K562 (cell line): ENCODE measurements at regions not wholly inside any gene's neighbourhood (a gene's known extent, or its start where the extent isn't known, plus 50 kb on each side); places are given as distances from the start of the nearest gene placed in this dataset.

Source experiments
- ATAC-seq: fragments of 200-7000 bp; cut with Tn5 transposase; 3 replicates; pipeline ENCODE4 v1.9.1; 2020; ENCODE audit warnings: moderate library complexity
- BruUV-seq: library from RNA; stranded (reverse); fragments of 400-500 nt; replicated peaks from 2 replicates; lab custom pipeline; 2021; lab: Mats Ljungman, UMichigan
- CTCF ChIA-PET: fragments of 300-600 bp; formaldehyde crosslinking; extraction: SDS; loops from one replicate; lab custom pipeline; 2021; ENCODE audit warnings: low intra/inter-chr PET ratio; lab: Yijun Ruan, JAX
- POLR2A ChIA-PET: fragments of 300-600, 350-650 bp; sonication (Branson Sonifier 250); formaldehyde crosslinking; extraction: SDS; loops from one replicate; lab custom pipeline; 2021; ENCODE audit warnings: antibody characterized with exemption, inconsistent platforms; lab: Yijun Ruan, JAX
- DNase-seq, 4 experiments: peaks; one replicate each; pipeline versions ENCODE4 v3.0.0 to v3.0.0-alpha.2; 2011 to 2018; ENCODE audit warnings: low spot score in 3 of 4, mixed read lengths in 3 of 4; ENCODE audit errors: extremely low read depth in 1 of 4
- FAIRE-seq: peaks from 2 replicates; lab custom pipeline; 2011; peaks lifted over from hg19 to GRCh38; lab: Jason Lieb, UNC
- H2AFZ ChIP-seq: 2 replicates; pipeline ENCODE4 v1.6.0; 2011; ENCODE audit warnings: low read depth, low read length, control low read depth, inconsistent platforms
- H3K27ac ChIP-seq: fragments of 200-600 bp; 3 replicates; pipeline ENCODE4 v1.8.0; 2011; ENCODE audit warnings: low read depth, mild to moderate bottlenecking, control low read depth, inconsistent platforms, low read length, moderate library complexity, mixed read lengths; ENCODE audit errors: extremely low read depth
- H3K27me3 ChIP-seq, 2 experiments: fragments of 300-600 bp in 1 of 2; 2 replicates in 1 of 2; 3 replicates in 1 of 2; pipeline versions ENCODE4 v1.6.0 to v1.8.0; 2011; ENCODE audit warnings: inconsistent platforms in 2 of 2, low read length in 2 of 2, mild to moderate bottlenecking in 1 of 2, mixed read lengths in 1 of 2, moderate library complexity in 1 of 2; ENCODE audit not compliant: control insufficient read depth in 2 of 2, insufficient read depth in 2 of 2
- H3K36me3 ChIP-seq: fragments of 300-600 bp; 3 replicates; pipeline ENCODE4 v1.8.0; 2011; ENCODE audit warnings: mild to moderate bottlenecking, low read length, inconsistent platforms; ENCODE audit not compliant: control insufficient read depth, insufficient read depth
- H3K4me1 ChIP-seq, 2 experiments: fragments of 200-600 bp in 1 of 2; replicated peaks in 1 of 2; 2 replicates in 1 of 2; 3 replicates in 1 of 2; pipeline versions ENCODE4 v1.5.1 to v1.8.0; 2011; ENCODE audit warnings: inconsistent platforms in 2 of 2, low read length in 2 of 2, mild to moderate bottlenecking in 1 of 2, mixed read lengths in 1 of 2, moderate library complexity in 1 of 2; ENCODE audit not compliant: control insufficient read depth in 2 of 2, insufficient read depth in 2 of 2
- H3K4me2 ChIP-seq: 2 replicates; pipeline ENCODE4 v1.6.1; 2011; ENCODE audit warnings: low read length, control low read depth, inconsistent platforms, mixed read lengths; ENCODE audit not compliant: insufficient read depth
- H3K4me3 ChIP-seq: fragments of 200-600 bp; sonication (generic), shearing (Covaris generic); 2 replicates; pipeline ENCODE4 v1.5.1; 2016; ENCODE audit warnings: control low read depth, inconsistent platforms
- H3K79me2 ChIP-seq: fragments of 200-600 bp; 3 replicates; pipeline ENCODE4 v1.8.0; 2011; ENCODE audit warnings: low read length, inconsistent platforms; ENCODE audit not compliant: control insufficient read depth, insufficient read depth
- H3K9ac ChIP-seq, 2 experiments: 2 replicates each; pipeline versions ENCODE4 v1.6.0 to v1.6.1; 2011; ENCODE audit warnings: low read depth in 2 of 2, low read length in 2 of 2, control low read depth in 1 of 2, inconsistent platforms in 1 of 2, mild to moderate bottlenecking in 1 of 2, mixed read lengths in 1 of 2; ENCODE audit not compliant: insufficient read depth in 1 of 2
- H3K9me1 ChIP-seq: one replicate; pipeline ENCODE4 v1.6.0; 2011; ENCODE audit warnings: inconsistent platforms, mild to moderate bottlenecking, low read length, moderate library complexity; ENCODE audit not compliant: control insufficient read depth, insufficient read depth
- H3K9me3 ChIP-seq: replicated peaks from 2 replicates; pipeline ENCODE4 v1.5.1; 2011; ENCODE audit warnings: low read depth, low read length, inconsistent platforms; ENCODE audit not compliant: control insufficient read depth, insufficient read depth
- H4K20me1 ChIP-seq: replicated peaks from 2 replicates; pipeline ENCODE4 v1.6.1; 2011; ENCODE audit warnings: low read length, inconsistent platforms, mixed read lengths; ENCODE audit not compliant: control insufficient read depth, insufficient read depth
- CC2D1A ChIP-seq: fragments of 450-650 bp; IDR thresholded peaks from 2 replicates; pipeline ENCODE4 v1.6.1; 2017; ENCODE audit warnings: mild to moderate bottlenecking
- CHD2 ChIP-seq: IDR thresholded peaks from 2 replicates; pipeline ENCODE4 v1.6.1; 2011; ENCODE audit warnings: low read depth, low read length
- E2F3 ChIP-seq: fragments of 250-450 bp; sonication (Bioruptor Pico); IDR thresholded peaks from 2 replicates; pipeline ENCODE4 v1.4.0; 2020; ENCODE audit warnings: mild to moderate bottlenecking
- HDGF ChIP-seq: fragments of 450-650 bp; IDR thresholded peaks from 2 replicates; pipeline ENCODE4 v1.6.1; 2016
- POLR2H ChIP-seq: IDR thresholded peaks from 2 replicates; pipeline ENCODE4 v1.6.1; 2016; ENCODE audit warnings: missing genetic modification characterization, low read depth, mild to moderate bottlenecking, control low read depth, missing compliant biosample characterization, moderate library complexity
- ZFPM2 ChIP-seq: fragments of 250-450 bp; sonication (Bioruptor Pico); IDR thresholded peaks from 2 replicates; pipeline ENCODE4 v1.5.1; 2022; ENCODE audit warnings: mild to moderate bottlenecking
- ZMIZ1 ChIP-seq, 2 experiments: fragments of 150-350 bp in 1 of 2; IDR thresholded peaks; 2 replicates each; pipeline ENCODE4 v1.6.1; 2012 to 2016; ENCODE audit warnings: low read depth in 2 of 2, low read length in 2 of 2, mild to moderate bottlenecking in 1 of 2, moderate library complexity in 1 of 2
- ZNF121 ChIP-seq: sonication (generic); formaldehyde crosslinking; conservative IDR thresholded peaks from 2 replicates; pipeline ENCODE4 v1.8.0; 2022; ENCODE audit warnings: missing genetic modification reagents
- WGBS: fragments of 100-300 bp; shearing (Covaris generic); methylation state at CpG from one replicate; pipeline ENCODE4 v1.1.6; 2016; ENCODE audit warnings: low coverage, mixed read lengths; ENCODE audit not compliant: insufficient coverage; ENCODE audit errors: missing lambda C conversion rate; 5-methylcytosine and 5-hydroxymethylcytosine counted together
- in situ Hi-C: fragments of 300-500 bp; cut with MboI; formaldehyde crosslinking; loops from 4 replicates; pipeline ENCODE4 v1.15.0; 2018; ENCODE audit warnings: inconsistent platforms, mixed read lengths
- intact Hi-C: fragments of 100-400 bp; cut with micrococcal nuclease; formaldehyde crosslinking; loops from 2 replicates; pipeline ENCODE4 v1.14.2; 2022

- TF ChIP-seq ZMIZ1 (IDR thresholded peaks at IDR 0.05; ENCODE audit: low read depth in 2 of 2, low read length in 2 of 2) (no peak), HDGF (no peak), CHD2 (no peak), E2F3 (CRISPR knock-in tag) (no peak)
- TF ChIP-seq, all 486 proteins: peak for 0
Observed at GRCh38 chr2:6417050-6417449, 448.7 kb downstream of the CMPK2 start (continued).

DNA sequence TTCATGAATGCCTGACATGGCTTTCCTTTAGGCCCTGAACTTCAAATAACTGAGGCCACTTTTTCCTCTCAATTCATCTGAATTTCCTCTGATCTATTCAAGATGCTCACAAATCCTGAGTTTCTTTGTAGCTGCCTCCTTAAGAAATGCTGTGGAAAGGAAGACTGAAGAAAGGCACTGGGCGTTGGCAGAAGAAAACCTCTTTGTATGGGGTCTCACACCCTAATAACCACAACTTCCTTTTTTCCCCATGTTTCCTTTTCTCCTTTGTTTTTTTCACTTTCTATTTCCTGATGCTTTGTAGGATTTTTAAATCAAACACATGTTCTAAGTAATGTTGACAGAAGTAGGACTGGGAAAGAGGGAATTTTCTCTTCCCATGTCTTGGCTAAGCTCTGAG is 447.4 kb downstream of the CMPK2 start:
- no peaks in the 10 kb centered on the region for H3K9me1 ChIP-seq
- H3K79me2 ChIP-seq, result no peaks in the 10 kb centered on the region
- 0% methylated on average over 1 of the region's 1 CpG for WGBS
- H4K20me1 ChIP-seq, result no peaks in the 10 kb centered on the region
- intact Hi-C loops, result no loop called here
- in situ Hi-C loops, result no loop called here
- no TSS peak for BruUV-seq
- no peak overlapping the region for H3K4me2 ChIP-seq
- H3K27ac ChIP-seq, result no peak overlapping the region
- no peak overlapping the region for H3K9ac ChIP-seq
- ATAC-seq (no peak), FAIRE-seq (no peak), DNase-seq (no peak)
- no peaks in the 10 kb centered on the region for H3K27me3 ChIP-seq
- no peak overlapping the region for H2AFZ ChIP-seq
- no peaks in the 10 kb centered on the region for H3K36me3 ChIP-seq
- H3K4me3 ChIP-seq, result no peak overlapping the region
- TF ChIP-seq ZFPM2 (no peak), ZNF121 (no peak), POLR2H (no peak), CC2D1A (no peak)
- POLR2A ChIA-PET, result no interaction called here
- CTCF ChIA-PET, result no interaction called here
- no peaks in the 10 kb centered on the region for H3K4me1 ChIP-seq
- H3K9me3 ChIP-seq, result no peaks in the 10 kb centered on the region
